Memory B cell (primary cell): ENCODE measurements at regions not wholly inside any gene's neighbourhood (a gene's known extent, or its start where the extent isn't known, plus 50 kb on each side); places are given as distances from the start of the nearest gene placed in this dataset.

Experiments
- ATAC-seq: fragments of 150-1000 bp; cut with Tn5 transposase; 2 replicates; pipeline ENCODE4 v1.10.0; 2021; ENCODE audit warnings: low read depth, mild to moderate bottlenecking, moderate library complexity
- DNase-seq, 2 donors: peaks; one replicate each; pipeline ENCODE4 v3.0.0; 2022; ENCODE audit warnings: low spot score in 2 of 2
- H3K27ac Mint-ChIP-seq: one replicate; pipeline ENCODE4 v1.8.0; 2022; ENCODE audit warnings: mild to moderate bottlenecking, moderate library complexity, mixed read lengths
- H3K27me3 Mint-ChIP-seq: one replicate; pipeline ENCODE4 v1.8.0; 2022; ENCODE audit warnings: mixed read lengths
- H3K36me3 Mint-ChIP-seq: one replicate; pipeline ENCODE4 v1.8.0; 2022; ENCODE audit warnings: mild to moderate bottlenecking, mixed read lengths
- H3K4me1 Mint-ChIP-seq: one replicate; pipeline ENCODE4 v1.8.0; 2022; ENCODE audit warnings: mixed read lengths
- H3K4me3 Mint-ChIP-seq: one replicate; pipeline ENCODE4 v1.8.0; 2022; ENCODE audit warnings: mild to moderate bottlenecking, moderate library complexity, mixed read lengths
- H3K9me3 Mint-ChIP-seq: one replicate; pipeline ENCODE4 v1.8.0; 2022; ENCODE audit warnings: mixed read lengths

GRCh38 chr3:190739641-190740185, 122.8 kb downstream of the GMNC start:
- no peaks in the 10 kb centered on the region for H3K36me3 Mint-ChIP-seq
- H3K9me3 Mint-ChIP-seq: no peaks in the 10 kb centered on the region
- H3K27ac Mint-ChIP-seq: no peak overlapping the region
- ATAC-seq: no peak
- no peaks in the 10 kb centered on the region for H3K4me1 Mint-ChIP-seq
- H3K4me3 Mint-ChIP-seq: no peak overlapping the region
- peaks cover 10% of the 10 kb centered on the region for H3K27me3 Mint-ChIP-seq
- no peak for DNase-seq

- Mint-ChIP-seq H3K36me3 (no peaks in the 10 kb centered on the region), H3K27me3 (peaks cover 10% of the 10 kb centered on the region), H3K4me3 (no peak overlapping the region), H3K9me3 (no peaks in the 10 kb centered on the region), H3K27ac (no peak overlapping the region), H3K4me1 (no peaks in the 10 kb centered on the region)
- DNase-seq (no peak), ATAC-seq (no peak)
Measured at GRCh38 chr3:190738636-190739155, 123.8 kb downstream of the GMNC start.

- peaks cover 9% of the 10 kb centered on the region for H3K27me3 Mint-ChIP-seq
- H3K36me3 Mint-ChIP-seq: no peaks in the 10 kb centered on the region
- no peak overlapping the region for H3K27ac Mint-ChIP-seq
- H3K4me1 Mint-ChIP-seq: no peaks in the 10 kb centered on the region
- no peak overlapping the region for H3K4me3 Mint-ChIP-seq
- DNase-seq (no peak), ATAC-seq (no peak)
- H3K9me3 Mint-ChIP-seq: no peaks in the 10 kb centered on the region
Measured at GRCh38 chr3:190737446-190737845, 125.0 kb downstream of the GMNC start.

GRCh38 chr3:190734490-190734889, 128.0 kb downstream of the GMNC start:
- no peaks in the 10 kb centered on the region for H3K36me3 Mint-ChIP-seq
- no peaks in the 10 kb centered on the region for H3K4me1 Mint-ChIP-seq
- H3K27ac Mint-ChIP-seq: no peak overlapping the region
- no peak overlapping the region for H3K4me3 Mint-ChIP-seq
- no peaks in the 10 kb centered on the region for H3K9me3 Mint-ChIP-seq
- no peaks in the 10 kb centered on the region for H3K27me3 Mint-ChIP-seq
- ATAC-seq: peak; percentile 32
- no peak for DNase-seq

- H3K27ac Mint-ChIP-seq: no peak overlapping the region
- DNase-seq: no peak
- no peaks in the 10 kb centered on the region for H3K4me1 Mint-ChIP-seq
- H3K9me3 Mint-ChIP-seq: no peaks in the 10 kb centered on the region
- ATAC-seq: no peak
- H3K27me3 Mint-ChIP-seq: no peaks in the 10 kb centered on the region
- H3K36me3 Mint-ChIP-seq: no peaks in the 10 kb centered on the region
- no peak overlapping the region for H3K4me3 Mint-ChIP-seq
Measured at GRCh38 chr3:190733591-190734146, 128.8 kb downstream of the GMNC start.

- Mint-ChIP-seq H3K36me3 (no peaks in the 10 kb centered on the region), H3K9me3 (no peaks in the 10 kb centered on the region), H3K4me3 (no peak overlapping the region), H3K4me1 (no peaks in the 10 kb centered on the region), H3K27ac (no peak overlapping the region), H3K27me3 (no peaks in the 10 kb centered on the region)
- DNase-seq (no peak), ATAC-seq (no peak)
Measured at GRCh38 chr3:190731596-190731995, 130.9 kb downstream of the GMNC start.

GRCh38 chr3:190728574-190729246, 133.8 kb downstream of the GMNC start:
- ATAC-seq (no peak), DNase-seq (no peak)
- Mint-ChIP-seq H3K4me3 (no peak overlapping the region), H3K27ac (no peak overlapping the region), H3K27me3 (peaks cover 1% of the 10 kb centered on the region), H3K9me3 (no peaks in the 10 kb centered on the region), H3K4me1 (no peaks in the 10 kb centered on the region), H3K36me3 (no peaks in the 10 kb centered on the region)

GRCh38 chr3:190722181-190722905, 140.2 kb downstream of the GMNC start:
- ATAC-seq: no peak
- Mint-ChIP-seq H3K36me3 (no peaks in the 10 kb centered on the region), H3K4me3 (no peak overlapping the region), H3K27me3 (peaks cover 1% of the 10 kb centered on the region), H3K27ac (no peak overlapping the region), H3K9me3 (no peaks in the 10 kb centered on the region), H3K4me1 (peaks cover 3% of the 10 kb centered on the region)
- DNase-seq: no peak

GRCh38 chr3:190721330-190721729, 141.2 kb downstream of the GMNC start:
- H3K27me3 Mint-ChIP-seq: peaks cover 1% of the 10 kb centered on the region
- no peaks in the 10 kb centered on the region for H3K36me3 Mint-ChIP-seq
- H3K4me3 Mint-ChIP-seq: no peak overlapping the region
- peaks cover 3% of the 10 kb centered on the region for H3K4me1 Mint-ChIP-seq
- peak; percentile 84 for ATAC-seq
- no peak overlapping the region for H3K27ac Mint-ChIP-seq
- no peak for DNase-seq
- no peaks in the 10 kb centered on the region for H3K9me3 Mint-ChIP-seq

- no peak overlapping the region for H3K27ac Mint-ChIP-seq
- ATAC-seq (no peak), DNase-seq (no peak)
- H3K9me3 Mint-ChIP-seq: no peaks in the 10 kb centered on the region
- no peak overlapping the region for H3K4me3 Mint-ChIP-seq
- H3K27me3 Mint-ChIP-seq: no peaks in the 10 kb centered on the region
- H3K36me3 Mint-ChIP-seq: no peaks in the 10 kb centered on the region
- H3K4me1 Mint-ChIP-seq: peaks cover 3% of the 10 kb centered on the region
Measured at GRCh38 chr3:190718671-190719070, 143.8 kb downstream of the GMNC start.

GRCh38 chr3:190718097-190718496, 144.4 kb downstream of the GMNC start:
- no peak overlapping the region for H3K27ac Mint-ChIP-seq
- H3K9me3 Mint-ChIP-seq: no peaks in the 10 kb centered on the region
- peaks cover 3% of the 10 kb centered on the region for H3K4me1 Mint-ChIP-seq
- H3K4me3 Mint-ChIP-seq: no peak overlapping the region
- ATAC-seq: no peak
- H3K36me3 Mint-ChIP-seq: no peaks in the 10 kb centered on the region
- H3K27me3 Mint-ChIP-seq: no peaks in the 10 kb centered on the region
- DNase-seq: no peak

- Mint-ChIP-seq H3K27me3 (peaks cover 3% of the 10 kb centered on the region), H3K9me3 (no peaks in the 10 kb centered on the region), H3K4me3 (no peak overlapping the region), H3K4me1 (peaks cover 3% of the 10 kb centered on the region), H3K36me3 (no peaks in the 10 kb centered on the region), H3K27ac (no peak overlapping the region)
- ATAC-seq: no peak
- DNase-seq: no peak
Measured at GRCh38 chr3:190716961-190717360, 145.5 kb downstream of the GMNC start.

- Mint-ChIP-seq H3K9me3 (no peaks in the 10 kb centered on the region), H3K27ac (no peak overlapping the region), H3K36me3 (no peaks in the 10 kb centered on the region), H3K4me3 (no peak overlapping the region), H3K4me1 (no peaks in the 10 kb centered on the region), H3K27me3 (peaks cover 3% of the 10 kb centered on the region)
- no peak for ATAC-seq
- DNase-seq: no peak
Measured at GRCh38 chr3:190716211-190716610, 146.3 kb downstream of the GMNC start.

- Mint-ChIP-seq H3K27me3 (peaks cover 3% of the 10 kb centered on the region), H3K4me1 (no peaks in the 10 kb centered on the region), H3K9me3 (no peaks in the 10 kb centered on the region), H3K36me3 (no peaks in the 10 kb centered on the region), H3K27ac (no peak overlapping the region), H3K4me3 (no peak overlapping the region)
- no peak for ATAC-seq
- DNase-seq: no peak
Measured at GRCh38 chr3:190710723-190711122, 151.8 kb downstream of the GMNC start.
